ENCODE measurements at regions not wholly inside any gene's neighbourhood (a gene's known extent, or its start where the extent isn't known, plus 50 kb on each side); places are given as distances from the start of the nearest gene placed in this dataset.

DNA sequence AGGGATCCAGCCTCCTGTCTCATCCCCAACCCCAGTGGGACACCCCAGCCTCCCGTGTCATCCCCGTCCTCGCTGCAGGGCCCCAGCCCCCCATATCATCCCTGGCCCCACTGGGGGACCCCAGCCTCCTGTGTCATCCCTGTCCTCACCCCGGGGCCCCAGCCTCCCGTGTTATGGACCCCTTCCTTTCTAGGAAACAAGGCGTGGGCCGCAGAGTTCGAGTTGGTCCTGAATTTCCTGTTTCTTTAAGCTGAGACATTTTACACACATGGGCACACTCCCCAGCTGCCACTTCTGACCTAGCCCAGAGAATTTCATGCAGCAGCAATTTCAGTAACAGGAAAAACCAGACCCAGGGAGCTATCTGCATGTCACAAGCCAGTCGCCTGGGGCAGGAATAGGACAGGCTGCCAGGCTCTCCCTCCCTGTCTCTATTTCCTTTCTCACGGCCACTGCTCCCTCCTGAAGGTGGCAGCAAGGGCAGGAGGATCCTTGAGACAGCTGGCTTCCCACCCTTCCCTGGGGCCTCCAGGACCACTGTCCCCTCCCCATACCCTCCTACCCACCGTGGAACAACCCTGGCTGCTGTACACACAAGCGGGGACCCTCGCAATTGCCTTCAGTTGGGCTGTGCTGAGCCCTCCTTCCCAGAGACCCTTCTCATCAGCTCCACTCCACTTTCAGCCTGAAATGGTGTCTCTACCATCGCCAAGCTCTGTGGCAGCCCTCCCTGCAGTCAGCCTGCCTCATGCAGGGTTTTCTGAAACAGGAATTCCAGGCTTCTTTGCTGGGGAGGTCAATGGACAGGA lies 141.9 kb upstream of the ID2 start:
- H3K36me3 ChIP-seq (replicated peaks in 1 of 2; ENCODE audit: control insufficient read depth in 1 of 2, insufficient read depth in 2 of 2, low read length in 2 of 2) = no peaks in the 10 kb centered on the region
- no peaks in the 10 kb centered on the region for H3K9me3 ChIP-seq (replicated peaks in 1 of 2; ENCODE audit: control insufficient read depth in 1 of 2, insufficient read depth in 1 of 2, low read length in 2 of 2)
- peak in 2 of 3 donors; percentile 50 for DNase-seq
- no peaks in the 10 kb centered on the region for H4K20me1 ChIP-seq (ENCODE audit: insufficient read depth, low read length)
- H3K9ac ChIP-seq (ENCODE audit: insufficient read depth, low read length, poor library complexity, severe bottlenecking) = peak overlapping the region; percentile 35
- H3K27me3 ChIP-seq (ENCODE audit: control insufficient read depth in 2 of 2, insufficient read depth in 2 of 2, low read length in 2 of 2) = no peaks in the 10 kb centered on the region
- no peak overlapping the region for H3K4me3 ChIP-seq (replicated peaks in 1 of 3; ENCODE audit: low read depth in 2 of 3, low read length in 3 of 3)
- Mint-ChIP-seq H3K4me1 (peaks cover 93% of the 10 kb centered on the region), H3K9me3 (no peaks in the 10 kb centered on the region), H3K4me3 (peak overlapping the region; percentile 45 to 71), H3K36me3 (peaks cover 5 to 7% of the 10 kb centered on the region in 2 donors), H3K27ac (peak overlapping the region; percentile 77 to 91 (median 87)), H3K27me3 (ENCODE audit: low read depth in 3 of 3) (peaks cover 0 to 2% (median 1%) of the 10 kb centered on the region in 3 donors)
- TF ChIP-seq, protein P1, sequence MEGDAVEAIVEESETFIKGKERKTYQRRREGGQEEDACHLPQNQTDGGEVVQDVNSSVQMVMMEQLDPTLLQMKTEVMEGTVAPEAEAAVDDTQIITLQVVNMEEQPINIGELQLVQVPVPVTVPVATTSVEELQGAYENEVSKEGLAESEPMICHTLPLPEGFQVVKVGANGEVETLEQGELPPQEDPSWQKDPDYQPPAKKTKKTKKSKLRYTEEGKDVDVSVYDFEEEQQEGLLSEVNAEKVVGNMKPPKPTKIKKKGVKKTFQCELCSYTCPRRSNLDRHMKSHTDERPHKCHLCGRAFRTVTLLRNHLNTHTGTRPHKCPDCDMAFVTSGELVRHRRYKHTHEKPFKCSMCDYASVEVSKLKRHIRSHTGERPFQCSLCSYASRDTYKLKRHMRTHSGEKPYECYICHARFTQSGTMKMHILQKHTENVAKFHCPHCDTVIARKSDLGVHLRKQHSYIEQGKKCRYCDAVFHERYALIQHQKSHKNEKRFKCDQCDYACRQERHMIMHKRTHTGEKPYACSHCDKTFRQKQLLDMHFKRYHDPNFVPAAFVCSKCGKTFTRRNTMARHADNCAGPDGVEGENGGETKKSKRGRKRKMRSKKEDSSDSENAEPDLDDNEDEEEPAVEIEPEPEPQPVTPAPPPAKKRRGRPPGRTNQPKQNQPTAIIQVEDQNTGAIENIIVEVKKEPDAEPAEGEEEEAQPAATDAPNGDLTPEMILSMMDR (IDR thresholded peaks at IDR 0.05) = no peak
- peak overlapping the region; percentile 26 for H3K4me2 ChIP-seq (replicated peaks; ENCODE audit: extremely low read depth, low read length, poor library complexity, severe bottlenecking)
- H3K27ac ChIP-seq (ENCODE audit: low read depth in 1 of 2, low read length in 2 of 2) = peak overlapping the region; percentile 65 to 73
- intact Hi-C loops (cut with micrococcal nuclease) = loop anchor here in 1 of 2 donors (5.0 to 10.0 kb wide), 3 partner anchors 43 to 305 kb away; partner anchors contain the start of gene ID2
- H3K4me1 ChIP-seq (ENCODE audit: control insufficient read depth in 1 of 2, insufficient read depth in 2 of 2, low read length in 2 of 2) = peaks cover 93 to 100% of the 10 kb centered on the region in 2 donors
- WGBS (ENCODE audit: insufficient coverage) = 37% methylated on average over 12 of the region's 14 CpGs
- H3K79me2 ChIP-seq (ENCODE audit: insufficient read depth, low read length) = no peaks in the 10 kb centered on the region
- peak overlapping the region; percentile 69 for H2AFZ ChIP-seq (ENCODE audit: insufficient read depth, low read depth, low read length, poor library complexity, severe bottlenecking)

DNA sequence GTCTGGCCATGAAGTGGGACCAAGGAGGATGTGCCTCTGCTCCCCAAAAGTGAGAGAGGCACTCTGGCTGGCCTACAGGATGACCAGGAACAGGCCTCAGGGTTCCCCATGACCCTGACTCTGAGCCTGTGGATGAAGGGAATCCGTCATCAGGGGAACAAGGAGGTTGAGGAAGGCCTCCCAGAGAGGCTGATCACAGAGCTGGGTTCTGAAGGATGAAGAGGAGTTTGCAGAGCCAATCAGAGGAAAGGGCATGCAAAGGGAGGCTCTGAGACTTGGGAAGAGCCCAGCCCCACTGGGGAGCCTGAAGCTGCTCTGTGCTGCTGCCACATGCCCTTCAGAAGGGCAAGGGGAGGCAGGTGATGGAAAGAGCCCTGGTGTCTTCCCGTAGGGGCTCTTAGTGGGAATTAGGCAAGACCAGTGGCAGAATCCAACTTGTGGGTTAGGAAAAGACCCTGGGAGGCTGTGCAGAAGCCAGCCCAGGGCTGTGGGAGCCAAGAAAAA lies 141.3 kb upstream of the ID2 start:
- intact Hi-C loops (cut with micrococcal nuclease) = loop anchor here in 1 of 2 donors (5.0 to 10.0 kb wide), 2 partner anchors 142 to 306 kb away; partner anchors contain the start of gene ID2
- 100% methylated on average over 1 of the region's 2 CpGs for WGBS (ENCODE audit: insufficient coverage)
- Histone ChIP-seq H3K9me3 (replicated peaks in 1 of 2; ENCODE audit: control insufficient read depth in 1 of 2, insufficient read depth in 1 of 2, low read length in 2 of 2) (no peaks in the 10 kb centered on the region), H3K4me3 (replicated peaks in 1 of 3; ENCODE audit: low read depth in 2 of 3, low read length in 3 of 3) (no peak overlapping the region), H3K79me2 (ENCODE audit: insufficient read depth, low read length) (no peaks in the 10 kb centered on the region), H3K36me3 (replicated peaks in 1 of 2; ENCODE audit: control insufficient read depth in 1 of 2, insufficient read depth in 2 of 2, low read length in 2 of 2) (no peaks in the 10 kb centered on the region), H3K4me1 (ENCODE audit: control insufficient read depth in 1 of 2, insufficient read depth in 2 of 2, low read length in 2 of 2) (peaks cover 93 to 100% of the 10 kb centered on the region in 2 donors), H4K20me1 (ENCODE audit: insufficient read depth, low read length) (no peaks in the 10 kb centered on the region), H3K27ac (ENCODE audit: low read depth in 1 of 2, low read length in 2 of 2) (peak overlapping the region; percentile 65 to 73), H2AFZ (ENCODE audit: insufficient read depth, low read depth, low read length, poor library complexity, severe bottlenecking) (peak overlapping the region; percentile 69), H3K27me3 (ENCODE audit: control insufficient read depth in 2 of 2, insufficient read depth in 2 of 2, low read length in 2 of 2) (no peaks in the 10 kb centered on the region), H3K9ac (ENCODE audit: insufficient read depth, low read length, poor library complexity, severe bottlenecking) (no peak overlapping the region), H3K4me2 (replicated peaks; ENCODE audit: extremely low read depth, low read length, poor library complexity, severe bottlenecking) (no peak overlapping the region)
- H3K4me1 Mint-ChIP-seq = peaks cover 95% of the 10 kb centered on the region
- TF ChIP-seq, protein P1 (IDR thresholded peaks at IDR 0.05) = no peak
- peaks cover 0 to 2% (median 1%) of the 10 kb centered on the region in 3 donors for H3K27me3 Mint-ChIP-seq (ENCODE audit: low read depth in 3 of 3)
- H3K9me3 Mint-ChIP-seq = no peaks in the 10 kb centered on the region
- peak overlapping the region in 6 of 7 donors; percentile 77 to 91 (median 88) for H3K27ac Mint-ChIP-seq
- peaks cover 5 to 7% of the 10 kb centered on the region in 2 donors for H3K36me3 Mint-ChIP-seq
- no peak overlapping the region for H3K4me3 Mint-ChIP-seq
- no peak for DNase-seq

Data from CD14-positive monocyte (primary cell).